ENCODE measurements at regions not wholly inside any gene's neighbourhood (a gene's known extent, or its start where the extent isn't known, plus 50 kb on each side); places are given as distances from the start of the nearest gene placed in this dataset.

GRCh38 chr17:27990100-27990499 is 52.4 kb upstream of the NLK start:
- ChIA-PET CTCF (no interaction called here), POLR2A (ENCODE audit: low non-redundant PET) (no interaction called here)
- DNase-seq (ENCODE audit: low spot score) = no peak
- no peak for TF ChIP-seq CTCF (conservative IDR thresholded peaks at IDR 0.05; ENCODE audit: low read depth)
- no peak overlapping the region for H3K27ac ChIP-seq

GRCh38 chr17:27990979-27991378 is 51.5 kb upstream of the NLK start:
- no peak for TF ChIP-seq CTCF (conservative IDR thresholded peaks at IDR 0.05; ENCODE audit: low read depth)
- POLR2A ChIA-PET (ENCODE audit: low non-redundant PET) = no interaction called here
- H3K27ac ChIP-seq = no peak overlapping the region
- DNase-seq (ENCODE audit: low spot score) = no peak
- CTCF ChIA-PET = no interaction called here

- no peak for DNase-seq (ENCODE audit: low spot score)
- TF ChIP-seq CTCF (conservative IDR thresholded peaks at IDR 0.05; ENCODE audit: low read depth) = no peak
- POLR2A ChIA-PET (ENCODE audit: low non-redundant PET) = no interaction called here
- CTCF ChIA-PET = no interaction called here
- H3K27ac ChIP-seq = no peak overlapping the region
Measured at GRCh38 chr17:27991462-27991993, 50.9 kb upstream of the NLK start.
